CD14-positive monocyte (primary cell): ENCODE measurements at regions not wholly inside any gene's neighbourhood (a gene's known extent, or its start where the extent isn't known, plus 50 kb on each side); places are given as distances from the start of the nearest gene placed in this dataset.

Source experiments
- DNase-seq, 3 donors: peaks; one replicate each; pipeline ENCODE4 v3.0.0-alpha.2; 2011 to 2022
- H2AFZ ChIP-seq: 2 replicates; pipeline ENCODE4 v1.6.0; 2012; ENCODE audit warnings: mild to moderate bottlenecking, low read depth, low read length, inconsistent platforms; ENCODE audit not compliant: insufficient read depth, poor library complexity, severe bottlenecking
- H3K27ac ChIP-seq, 2 donors: 1 replicate in 1 of 2; 2 replicates in 1 of 2; pipeline ENCODE4 v1.5.1; 2012 to 2013; ENCODE audit warnings: low read length in 2 of 2, control low read depth in 1 of 2, inconsistent platforms in 1 of 2, low read depth in 1 of 2, mild to moderate bottlenecking in 1 of 2
- H3K27me3 ChIP-seq, 2 donors: one replicate each; pipeline versions ENCODE4 v1.6.0 to v1.6.1; 2011 to 2013; ENCODE audit warnings: low read length in 2 of 2; ENCODE audit not compliant: control insufficient read depth in 2 of 2, insufficient read depth in 2 of 2
- H3K36me3 ChIP-seq, 2 donors: replicated peaks in 1 of 2; 1 replicate in 1 of 2; 2 replicates in 1 of 2; pipeline versions ENCODE4 v1.5.1 to v1.6.1; 2012 to 2013; ENCODE audit warnings: low read length in 2 of 2, control low read depth in 1 of 2, inconsistent platforms in 1 of 2, mild to moderate bottlenecking in 1 of 2; ENCODE audit not compliant: insufficient read depth in 2 of 2, control insufficient read depth in 1 of 2
- H3K4me1 ChIP-seq, 2 donors: 1 replicate in 1 of 2; 2 replicates in 1 of 2; pipeline versions ENCODE4 v1.5.1 to v1.6.1; 2012 to 2013; ENCODE audit warnings: low read length in 2 of 2, control low read depth in 1 of 2, inconsistent platforms in 1 of 2, mild to moderate bottlenecking in 1 of 2, moderate library complexity in 1 of 2; ENCODE audit not compliant: insufficient read depth in 2 of 2, control insufficient read depth in 1 of 2
- H3K4me2 ChIP-seq: replicated peaks from 2 replicates; pipeline ENCODE3; 2012; ENCODE audit warnings: low read length, moderate library complexity, mild to moderate bottlenecking; ENCODE audit not compliant: poor library complexity, severe bottlenecking; ENCODE audit errors: extremely low read depth
- H3K4me3 ChIP-seq, 3 experiments: fragments of 200-600 bp in 1 of 3; sonication (generic) in 1 of 3; replicated peaks in 1 of 3; 1 replicate in 2 of 3; 2 replicates in 1 of 3; pipeline ENCODE4 v1.5.1; 2011 to 2013; ENCODE audit warnings: low read length in 3 of 3, mild to moderate bottlenecking in 3 of 3, control low read depth in 2 of 3, low read depth in 2 of 3, inconsistent platforms in 1 of 3, moderate library complexity in 1 of 3
- H3K79me2 ChIP-seq: 2 replicates; pipeline ENCODE4 v1.6.0; 2012; ENCODE audit warnings: mild to moderate bottlenecking, control low read depth, inconsistent platforms, low read length, moderate library complexity; ENCODE audit not compliant: insufficient read depth
- H3K9ac ChIP-seq: 2 replicates; pipeline ENCODE4 v1.6.0; 2017; ENCODE audit warnings: low read length, mild to moderate bottlenecking; ENCODE audit not compliant: insufficient read depth, poor library complexity, severe bottlenecking
- H3K9me3 ChIP-seq, 2 donors: replicated peaks in 1 of 2; 1 replicate in 1 of 2; 2 replicates in 1 of 2; pipeline versions ENCODE4 v1.5.1 to v1.6.1; 2012 to 2013; ENCODE audit warnings: low read length in 2 of 2, control low read depth in 1 of 2; ENCODE audit not compliant: control insufficient read depth in 1 of 2, insufficient read depth in 1 of 2
- H4K20me1 ChIP-seq: 2 replicates; pipeline ENCODE4 v1.6.0; 2012; ENCODE audit warnings: mild to moderate bottlenecking, low read length, control low read depth, moderate library complexity; ENCODE audit not compliant: insufficient read depth
- H3K27ac Mint-ChIP-seq, 7 donors: one replicate each; pipeline ENCODE4 v1.8.0; 2020; ENCODE audit warnings: mild to moderate bottlenecking in 7 of 7, mixed read lengths in 7 of 7, moderate library complexity in 6 of 7, inconsistent platforms in 2 of 7
- H3K27me3 Mint-ChIP-seq, 3 donors: one replicate each; pipeline ENCODE4 v1.8.0; 2021 to 2022; ENCODE audit warnings: low read depth in 3 of 3, mild to moderate bottlenecking in 3 of 3, mixed read lengths in 3 of 3, moderate library complexity in 3 of 3, inconsistent platforms in 1 of 3
- H3K36me3 Mint-ChIP-seq, 2 donors: one replicate each; pipeline ENCODE4 v1.8.0; 2020; ENCODE audit warnings: mixed read lengths in 2 of 2, inconsistent platforms in 1 of 2, mild to moderate bottlenecking in 1 of 2
- H3K4me1 Mint-ChIP-seq: one replicate; pipeline ENCODE4 v1.8.0; 2020; ENCODE audit warnings: mild to moderate bottlenecking, mixed read lengths
- H3K4me3 Mint-ChIP-seq, 2 donors: one replicate each; pipeline ENCODE4 v1.8.0; 2020; ENCODE audit warnings: mild to moderate bottlenecking in 2 of 2, mixed read lengths in 2 of 2, moderate library complexity in 1 of 2
- H3K9me3 Mint-ChIP-seq, 7 donors: one replicate each; pipeline ENCODE4 v1.8.0; 2020 to 2022; ENCODE audit warnings: mixed read lengths in 7 of 7, mild to moderate bottlenecking in 6 of 7, moderate library complexity in 6 of 7, inconsistent platforms in 2 of 7
- CTCF ChIP-seq: fragments of 200-600 bp; IDR thresholded peaks from one replicate; pipeline ENCODE4 v1.8.0; 2022; ENCODE audit warnings: antibody characterized with exemption, mild to moderate bottlenecking
- WGBS: methylation state at CpG from one replicate; pipeline ENCODE4 v1.1.5; 2013; ENCODE audit warnings: missing lambda C conversion rate; ENCODE audit not compliant: insufficient coverage; 5-methylcytosine and 5-hydroxymethylcytosine counted together
- intact Hi-C, 2 donors: fragments of 100-400 bp; cut with micrococcal nuclease; formaldehyde crosslinking; loops; one replicate each; pipeline versions ENCODE4 v1.15.0 to v1.15.1; 2023

DNA sequence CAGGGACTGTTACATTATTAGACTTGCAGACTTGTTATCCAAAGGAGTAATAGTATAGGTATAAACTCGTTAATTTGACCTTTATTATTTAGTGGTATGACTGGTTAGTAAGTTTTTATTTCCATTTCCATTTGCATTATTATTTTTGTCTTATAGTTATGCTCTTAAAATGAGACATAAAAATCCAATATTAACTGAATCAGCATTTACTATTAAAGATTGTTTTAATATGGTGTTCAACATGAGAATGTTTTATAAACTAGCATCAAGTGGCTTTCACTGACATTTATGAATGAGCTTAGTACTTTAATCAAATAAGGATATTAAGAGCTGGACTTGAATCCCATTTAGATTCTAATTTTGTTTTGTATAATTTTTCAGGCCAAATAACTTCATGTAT, 228.1 kb upstream of the HAND2 start:
- Histone ChIP-seq H3K27ac (no peak overlapping the region), H2AFZ (no peak overlapping the region), H3K79me2 (no peaks in the 10 kb centered on the region), H4K20me1 (no peaks in the 10 kb centered on the region), H3K27me3 (no peaks in the 10 kb centered on the region), H3K4me1 (no peaks in the 10 kb centered on the region), H3K36me3 (no peaks in the 10 kb centered on the region), H3K4me2 (no peak overlapping the region), H3K9me3 (no peaks in the 10 kb centered on the region), H3K4me3 (no peak overlapping the region), H3K9ac (no peak overlapping the region)
- no peaks in the 10 kb centered on the region for H3K36me3 Mint-ChIP-seq
- H3K27ac Mint-ChIP-seq = no peak overlapping the region
- no peak for TF ChIP-seq CTCF
- DNase-seq = no peak
- H3K27me3 Mint-ChIP-seq = peaks cover 2 to 6% (median 2%) of the 10 kb centered on the region in 3 donors
- no peaks in the 10 kb centered on the region for H3K4me1 Mint-ChIP-seq
- intact Hi-C loops = no loop called here
- H3K9me3 Mint-ChIP-seq = peaks cover 0 to 3% (median 0%) of the 10 kb centered on the region in 7 donors
- no peak overlapping the region for H3K4me3 Mint-ChIP-seq
- WGBS = no CpG with 5 or more reads among the region's 1 CpG

DNA sequence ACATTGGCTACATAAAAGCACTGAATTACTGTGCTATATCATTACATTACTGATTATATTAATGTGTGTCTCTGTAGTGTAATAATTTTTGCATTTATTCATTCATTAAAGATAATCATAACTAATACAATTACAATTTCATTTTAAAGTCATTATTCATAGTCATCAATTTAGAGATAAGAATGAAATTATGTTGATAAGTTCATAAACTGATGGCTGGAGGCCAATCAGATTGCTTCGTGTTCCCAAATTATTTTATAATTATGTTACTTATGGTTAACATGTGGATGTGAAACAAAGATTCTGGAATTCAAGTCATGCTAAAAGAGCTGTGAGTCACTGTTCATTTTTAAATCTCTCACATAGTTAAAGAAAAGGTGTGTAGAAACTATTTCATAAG, 223.4 kb upstream of the HAND2 start:
- Histone ChIP-seq H3K36me3 (no peaks in the 10 kb centered on the region), H3K9me3 (no peaks in the 10 kb centered on the region)
- intact Hi-C loops = no loop called here

More for the DNA sequence above, 223.4 kb upstream of the HAND2 start:
- Histone ChIP-seq H3K9ac (no peak overlapping the region), H4K20me1 (no peaks in the 10 kb centered on the region), H3K4me3 (no peak overlapping the region), H3K4me2 (no peak overlapping the region), H3K79me2 (no peaks in the 10 kb centered on the region), H2AFZ (no peak overlapping the region), H3K4me1 (no peaks in the 10 kb centered on the region), H3K27ac (no peak overlapping the region), H3K27me3 (no peaks in the 10 kb centered on the region)
- DNase-seq = no peak
- Mint-ChIP-seq H3K36me3 (no peaks in the 10 kb centered on the region), H3K9me3 (no peaks in the 10 kb centered on the region), H3K27ac (no peak overlapping the region), H3K4me3 (no peak overlapping the region), H3K27me3 (peaks cover 0 to 6% (median 1%) of the 10 kb centered on the region in 3 donors), H3K4me1 (no peaks in the 10 kb centered on the region)
- WGBS = no CpG with 5 or more reads among the region's 1 CpG
- TF ChIP-seq CTCF = no peak
